Stimulated activated naive CD4-positive, alpha-beta T cell treated with Interleukin-2 at 50 U/mL for 16 hours (primary cell): ENCODE measurements at regions not wholly inside any gene's neighbourhood (a gene's known extent, or its start where the extent isn't known, plus 50 kb on each side); places are given as distances from the start of the nearest gene placed in this dataset.

ENCODE experiments used
- DNase-seq: peaks from one replicate; lab custom pipeline; 2025; lab: John Stamatoyannopoulos, UW

DNA sequence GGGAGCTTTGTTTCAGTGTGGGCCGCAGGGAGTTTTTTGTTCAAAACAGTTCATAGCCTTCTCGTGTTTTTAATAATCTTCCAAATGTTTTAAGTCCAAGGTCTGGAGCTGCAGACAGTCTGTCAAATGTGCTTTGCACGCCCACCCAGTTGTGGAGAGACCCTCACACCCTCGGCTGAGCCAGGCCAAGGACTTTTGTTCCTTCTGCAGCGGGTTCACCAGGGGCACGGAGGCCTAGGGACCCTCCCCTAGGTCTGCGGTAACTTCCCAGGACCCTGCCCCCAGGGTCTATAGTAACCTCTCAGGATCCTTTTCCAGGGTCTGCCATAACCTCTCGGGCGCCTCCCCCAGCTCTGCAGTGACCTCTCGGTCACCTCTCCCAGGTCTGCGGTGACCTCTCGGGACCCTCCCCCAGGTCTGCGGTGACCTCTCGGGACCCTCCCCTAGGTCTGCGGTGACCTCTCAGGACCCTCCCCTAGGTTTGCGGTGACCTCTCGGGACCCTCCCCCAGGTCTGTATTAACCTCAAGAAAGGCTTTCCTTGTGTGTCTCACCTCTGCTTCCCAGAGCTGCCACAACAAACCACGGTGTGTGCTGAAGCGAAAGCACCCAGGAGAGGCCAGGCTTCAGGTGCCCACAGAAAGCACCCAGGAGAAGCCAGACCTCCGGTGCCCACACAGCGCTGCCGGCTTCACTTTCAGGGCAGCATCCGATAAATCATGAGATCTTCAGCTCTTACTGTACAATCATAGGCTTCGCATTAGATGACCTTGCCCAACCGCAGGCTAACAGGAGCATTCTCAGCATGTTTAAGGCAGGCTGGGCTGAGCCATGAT lies 301.9 kb upstream of the SALL3 start:
- no peak for DNase-seq

DNA sequence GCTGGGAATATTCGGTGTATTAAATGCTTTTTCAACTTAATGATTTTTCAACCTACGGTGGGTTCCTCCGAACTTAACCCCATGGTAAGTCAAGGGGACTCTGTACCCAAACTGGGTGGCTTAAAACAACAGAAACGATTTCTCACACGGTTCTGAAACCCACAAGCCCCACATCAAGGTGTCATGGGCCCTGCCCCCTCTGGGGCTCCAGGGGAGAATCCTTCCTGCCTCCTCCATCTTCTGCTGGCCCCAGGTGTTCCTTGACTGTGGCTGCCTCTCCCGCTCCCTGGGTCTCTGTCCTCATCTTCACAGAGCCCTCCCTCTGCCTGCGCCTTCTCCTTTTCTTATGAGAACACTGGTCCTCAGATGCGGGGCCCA lies 301.3 kb upstream of the SALL3 start:
- no peak for DNase-seq

GRCh38 chr18:78679031-78679430 lies 300.6 kb upstream of the SALL3 start:
- no peak for DNase-seq

GRCh38 chr18:78679613-78680260 lies 299.9 kb upstream of the SALL3 start:
- no peak for DNase-seq

GRCh38 chr18:78681396-78681795 lies 298.2 kb upstream of the SALL3 start:
- DNase-seq = no peak

DNA sequence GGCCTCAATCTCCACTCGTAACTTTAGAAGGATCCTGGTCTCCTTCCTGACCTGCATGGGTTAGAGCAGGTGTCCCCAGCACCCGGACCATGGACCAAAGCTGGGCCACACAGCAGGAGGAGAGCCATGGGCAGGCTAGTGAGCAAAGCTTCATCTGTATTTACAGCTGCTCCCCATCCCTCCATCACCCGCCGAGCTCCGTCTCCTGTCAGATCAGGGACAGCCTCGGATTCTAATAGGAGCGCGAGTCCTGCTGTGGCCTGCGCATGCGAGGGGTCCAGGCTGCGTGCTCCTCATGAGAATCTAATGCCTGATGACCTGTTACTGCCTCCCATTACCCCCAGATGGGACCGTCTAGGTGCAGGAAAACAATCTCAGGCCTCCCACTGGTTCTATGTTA lies 297.7 kb upstream of the SALL3 start:
- DNase-seq = no peak

- DNase-seq = no peak
These were observed 296.9 kb upstream of the SALL3 start for GRCh38 chr18:78682716-78683115.

DNA sequence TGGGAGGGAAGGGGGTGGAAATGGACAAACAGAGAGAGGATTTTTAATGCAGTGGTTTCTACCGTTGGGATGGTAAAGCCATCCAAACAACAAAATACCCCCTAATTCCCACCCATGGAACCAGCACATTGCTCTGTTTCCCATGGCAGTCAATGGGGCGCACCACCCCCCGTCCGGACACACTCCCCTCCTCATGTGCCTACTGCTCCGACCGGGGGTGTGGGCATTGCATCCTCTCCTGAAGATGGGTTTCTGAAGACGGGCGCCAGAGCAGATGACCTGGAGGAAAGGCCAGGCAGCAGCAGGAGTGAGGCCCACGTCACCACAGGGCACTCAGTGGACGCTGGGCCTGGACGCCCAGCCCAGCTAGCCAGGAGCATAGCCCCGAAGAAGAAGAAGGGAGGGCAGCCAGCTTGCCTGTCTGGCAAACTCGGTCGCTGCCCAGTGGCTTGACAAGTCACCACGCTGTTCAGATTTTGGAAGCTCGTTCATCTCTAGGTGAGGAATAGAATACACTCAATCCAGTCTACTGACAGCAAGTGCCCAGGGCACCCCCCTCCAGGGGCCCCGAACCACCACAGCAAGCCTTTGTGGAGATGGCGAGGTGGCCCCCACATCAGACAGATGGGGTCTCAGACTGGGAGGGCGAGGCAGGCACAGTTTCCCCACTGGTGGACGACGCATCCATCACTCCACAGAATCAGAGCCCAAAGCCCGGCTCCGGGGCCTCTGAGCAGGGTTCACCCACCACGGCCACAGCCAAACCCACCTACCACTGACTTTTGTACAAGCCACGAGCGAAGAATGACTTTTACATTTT lies 296.2 kb upstream of the SALL3 start:
- DNase-seq = no peak

DNA sequence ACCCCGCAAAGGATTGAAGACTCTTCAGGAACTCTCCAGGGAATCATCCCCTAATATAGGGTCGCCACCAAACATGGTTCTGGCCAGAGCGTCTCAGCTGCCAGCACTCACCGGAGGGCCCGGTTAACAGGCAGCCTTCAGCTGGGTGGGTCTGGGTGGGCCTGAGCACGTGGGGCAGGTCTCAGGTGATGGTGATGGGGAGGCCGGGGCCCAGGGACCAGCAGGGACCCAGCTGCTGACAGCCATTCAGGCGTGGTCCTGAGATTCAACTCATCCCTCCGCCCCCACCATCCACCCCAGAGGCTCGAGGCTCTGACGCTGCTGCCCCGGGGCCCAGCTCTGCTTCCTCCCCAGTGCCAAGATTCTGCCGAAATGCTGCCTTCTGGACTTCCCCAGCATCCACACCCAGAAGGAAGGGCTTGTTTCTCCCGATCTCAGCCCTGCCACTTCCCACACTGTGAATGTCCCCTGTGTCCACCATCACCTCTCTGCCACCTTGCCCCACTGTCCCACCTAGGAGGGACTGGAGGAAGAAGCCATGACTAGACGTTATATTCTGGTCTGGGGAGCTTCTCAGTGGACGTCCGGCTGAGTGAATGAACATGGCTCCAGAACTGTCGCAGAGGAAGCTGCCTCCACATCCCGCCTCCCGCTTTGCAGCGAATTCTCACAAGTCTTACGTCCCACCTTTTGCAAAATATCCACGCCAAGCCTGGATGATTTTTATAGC lies 294.2 kb upstream of the SALL3 start:
- no peak for DNase-seq

DNA sequence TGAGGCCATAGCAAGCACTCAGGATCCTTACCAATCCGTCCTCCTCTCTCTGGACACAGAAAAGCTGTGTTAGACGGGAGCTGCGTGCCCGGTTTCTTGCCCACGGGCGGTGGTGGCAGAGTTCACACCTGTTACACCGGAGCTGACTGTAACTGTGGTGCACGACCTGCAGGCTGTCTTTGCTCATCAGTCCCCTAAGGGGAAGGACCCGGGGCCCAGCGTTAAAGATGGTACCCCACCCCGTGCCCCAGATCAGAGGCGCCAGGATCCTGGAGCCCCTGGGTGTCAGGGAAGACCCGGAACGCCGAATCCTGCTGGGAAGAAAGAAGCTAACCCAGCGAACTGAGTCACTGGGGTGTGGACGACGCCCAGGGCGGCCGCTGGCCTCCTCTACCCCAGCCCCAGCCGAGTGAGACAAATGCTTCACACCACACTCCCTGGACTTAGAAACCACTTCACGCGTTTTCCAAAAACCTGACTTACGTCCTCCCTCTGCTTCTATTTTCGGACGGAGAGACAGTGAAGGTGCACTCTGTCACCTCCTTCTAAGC lies 293.6 kb upstream of the SALL3 start:
- DNase-seq = no peak

GRCh38 chr18:78686976-78687685 lies 292.5 kb upstream of the SALL3 start:
- DNase-seq = no peak

GRCh38 chr18:78687736-78688135 lies 291.9 kb upstream of the SALL3 start:
- no peak for DNase-seq

GRCh38 chr18:78688249-78688648 lies 291.4 kb upstream of the SALL3 start:
- no peak for DNase-seq

DNA sequence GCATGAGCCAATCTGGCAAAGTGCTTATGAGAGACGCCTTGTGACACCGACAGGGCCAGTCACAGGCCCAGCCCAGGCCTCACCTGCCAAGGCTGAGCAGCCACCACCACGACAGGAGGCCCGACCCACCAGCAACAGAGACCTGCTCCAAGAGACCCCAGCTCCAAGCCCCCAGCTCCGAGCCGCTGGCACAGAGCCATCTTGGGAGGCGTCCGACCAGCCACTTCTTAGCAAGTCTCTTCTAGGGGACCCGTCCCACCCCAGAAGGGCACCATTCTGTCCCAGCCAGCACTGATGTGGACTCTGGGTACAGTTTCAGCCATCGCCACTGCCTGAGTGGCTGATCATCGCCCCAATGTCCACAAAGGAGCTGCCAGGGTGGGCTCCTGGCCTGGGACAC lies 290.7 kb upstream of the SALL3 start:
- no peak for DNase-seq

DNA sequence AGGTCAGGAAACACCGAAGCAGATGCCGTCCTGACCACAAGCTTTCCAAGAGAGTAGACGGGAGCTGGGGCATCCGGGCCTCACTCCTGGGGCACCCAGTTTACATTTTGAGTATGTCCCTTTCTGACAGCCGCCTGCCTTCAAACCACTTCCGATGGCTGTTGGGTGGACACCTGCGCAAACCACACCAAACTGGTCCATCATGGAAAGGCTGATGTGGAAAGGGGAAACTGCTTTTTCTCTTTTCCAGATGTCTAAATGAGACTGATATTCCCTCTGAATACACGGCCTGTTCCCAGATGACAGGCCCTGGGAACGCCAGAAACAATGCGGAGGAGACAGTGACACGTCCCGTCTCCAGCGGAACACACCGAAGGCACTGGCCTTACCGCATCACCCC lies 290.0 kb upstream of the SALL3 start:
- no peak for DNase-seq

DNA sequence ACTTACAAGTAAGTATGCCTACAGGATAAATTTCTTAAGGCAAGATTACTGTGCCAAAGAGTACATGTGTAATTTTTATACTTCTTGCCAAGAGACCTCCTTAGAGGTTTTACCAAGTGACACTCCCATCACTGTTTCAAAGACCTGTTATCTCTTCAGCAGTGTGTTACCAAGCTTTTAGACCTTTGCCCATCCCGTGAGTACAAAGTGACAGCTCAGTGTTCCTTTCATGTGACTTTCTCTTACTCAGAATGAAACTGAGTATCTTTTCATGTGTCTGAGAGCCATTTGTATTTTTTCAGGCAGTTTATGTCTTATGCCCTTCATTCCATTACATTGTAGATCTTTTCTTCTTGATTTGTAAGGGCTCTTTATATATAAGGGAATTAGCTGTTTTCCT lies 287.5 kb upstream of the SALL3 start:
- no peak for DNase-seq

GRCh38 chr18:78693429-78693828 lies 286.2 kb upstream of the SALL3 start:
- DNase-seq = no peak

DNA sequence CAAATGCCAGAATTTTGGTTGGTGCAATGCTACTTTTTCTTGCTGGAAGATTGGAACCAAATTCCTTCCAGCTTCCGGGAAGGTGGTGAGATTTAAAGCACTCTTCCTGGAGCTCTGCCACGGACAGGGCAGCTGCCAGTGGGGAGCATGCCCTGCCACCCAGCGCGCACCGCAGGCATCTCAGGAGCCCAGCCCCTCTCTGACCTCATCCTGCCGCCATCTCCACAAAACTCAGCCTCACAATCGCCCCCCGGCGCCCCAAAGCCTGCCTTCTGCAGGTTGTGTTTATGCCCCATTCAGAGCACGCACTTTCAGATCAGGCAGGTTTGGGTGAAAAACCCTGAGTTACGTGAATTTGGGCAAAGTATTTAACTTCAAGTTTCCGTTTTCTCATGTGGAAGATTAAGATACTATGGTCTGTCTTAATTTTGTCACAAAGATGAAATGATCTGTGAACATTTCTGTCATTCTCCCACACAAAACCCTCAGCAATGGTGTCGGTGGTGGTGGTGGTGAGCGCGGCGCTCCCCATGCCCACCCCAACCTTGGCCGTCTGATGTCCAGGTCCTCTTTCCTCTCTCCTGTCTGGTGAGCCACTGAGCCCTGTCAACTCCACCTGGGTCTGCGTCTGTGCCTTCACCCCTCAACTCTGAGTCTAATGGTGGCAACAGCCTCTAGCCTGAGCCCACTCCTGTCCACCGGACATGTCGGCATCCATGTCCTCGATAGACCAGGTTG lies 282.8 kb upstream of the SALL3 start:
- no peak for DNase-seq

DNA sequence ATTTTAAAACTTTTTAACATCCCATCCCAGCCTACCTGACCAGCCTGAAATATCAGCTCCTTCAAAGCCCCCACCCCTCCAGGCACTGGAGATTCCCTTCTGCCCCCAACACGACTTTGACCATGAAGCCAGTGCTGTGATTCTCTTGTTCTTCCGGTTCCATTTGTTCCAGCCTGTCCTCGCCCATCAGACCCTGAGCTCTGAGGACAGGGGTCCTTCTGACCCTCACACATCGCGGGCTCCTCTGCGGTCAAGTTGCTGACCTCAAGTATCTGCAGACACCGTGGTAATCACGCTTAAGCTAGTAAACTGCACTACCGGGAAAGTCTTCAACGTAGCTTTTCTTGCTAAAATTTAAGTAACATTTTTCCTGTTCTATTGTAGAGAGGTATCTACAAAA lies 282.2 kb upstream of the SALL3 start:
- DNase-seq = no peak

DNA sequence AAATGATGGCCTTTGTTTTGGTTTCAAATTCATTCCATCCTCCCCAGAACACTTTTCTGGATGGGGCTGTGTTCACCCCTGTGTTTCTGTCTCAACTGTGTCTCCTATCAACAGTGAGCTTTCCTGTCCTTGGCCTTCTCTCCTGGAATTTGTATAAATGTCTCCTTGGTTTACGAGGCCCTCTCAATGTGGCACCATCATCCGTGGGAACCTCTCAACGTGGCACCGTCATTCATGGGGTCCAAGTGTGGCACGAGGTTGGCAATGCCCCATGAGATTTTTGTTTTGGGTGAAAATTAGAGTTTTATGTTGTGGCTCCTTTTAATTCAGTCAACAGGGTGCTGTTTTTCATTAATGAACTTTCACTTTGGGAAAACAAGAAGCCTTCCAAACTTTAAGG lies 280.7 kb upstream of the SALL3 start:
- DNase-seq = no peak

- no peak for DNase-seq
These were observed 280.1 kb upstream of the SALL3 start for GRCh38 chr18:78699499-78699898.
